Uterus (tissue), 3 donors: ENCODE measurements at regions not wholly inside any gene's neighbourhood (a gene's known extent, or its start where the extent isn't known, plus 50 kb on each side); places are given as distances from the start of the nearest gene placed in this dataset.

ENCODE experiments used
- DNase-seq, 2 donors: peaks; one replicate each; pipeline ENCODE4 v3.0.0-alpha.2; 2019 to 2020
- H3K27ac ChIP-seq, 2 donors: fragments of 200-600 bp; sonication (generic); 1 replicate in 1 of 2; 2 replicates in 1 of 2; pipeline ENCODE4 v1.5.1; 2016 to 2018
- H3K27me3 ChIP-seq, 2 donors: fragments of 200-600 bp; sonication (generic); one replicate each; pipeline ENCODE4 v1.5.1; 2018 to 2019; ENCODE audit warnings: control low read depth in 1 of 2
- H3K36me3 ChIP-seq, 2 donors: fragments of 200-600 bp; sonication (generic); one replicate each; pipeline ENCODE4 v1.5.1; 2019; ENCODE audit warnings: control low read depth in 1 of 2
- H3K4me1 ChIP-seq, 2 donors: fragments of 200-600 bp; sonication (generic); one replicate each; pipeline ENCODE4 v1.5.1; 2018 to 2019; ENCODE audit warnings: control low read depth in 1 of 2
- H3K4me3 ChIP-seq, 2 donors: fragments of 200-600 bp; sonication (generic); 1 replicate in 1 of 2; 2 replicates in 1 of 2; pipeline ENCODE4 v1.5.1; 2018 to 2019; ENCODE audit warnings: mild to moderate bottlenecking in 1 of 2
- H3K9me3 ChIP-seq, 2 donors: fragments of 200-600 bp; sonication (generic); one replicate each; pipeline ENCODE4 v1.5.1; 2019; ENCODE audit warnings: control low read depth in 1 of 2
- CTCF ChIP-seq, 4 experiments: fragments of 200-600 bp in 2 of 4; fragments of 450-650 bp in 2 of 4; sonication (generic) in 2 of 4; IDR thresholded peaks; one replicate each; pipeline ENCODE4 v1.5.1; 2016 to 2019; ENCODE audit warnings: antibody characterized with exemption in 4 of 4, mild to moderate bottlenecking in 2 of 4, moderate library complexity in 1 of 4
- POLR2A ChIP-seq, 2 donors: fragments of 450-650 bp; IDR thresholded peaks; one replicate each; pipeline ENCODE4 v1.6.1; 2016; ENCODE audit warnings: antibody characterized with exemption in 2 of 2, mild to moderate bottlenecking in 1 of 2, moderate library complexity in 1 of 2
- intact Hi-C: fragments of 100-400 bp; cut with DNase I; formaldehyde crosslinking; loops from one replicate; pipeline ENCODE4 v1.15.1; 2023; ENCODE audit warnings: low total_unique reads
- donor health status: DM: yes; HTN: yes; CAD: no.

DNA sequence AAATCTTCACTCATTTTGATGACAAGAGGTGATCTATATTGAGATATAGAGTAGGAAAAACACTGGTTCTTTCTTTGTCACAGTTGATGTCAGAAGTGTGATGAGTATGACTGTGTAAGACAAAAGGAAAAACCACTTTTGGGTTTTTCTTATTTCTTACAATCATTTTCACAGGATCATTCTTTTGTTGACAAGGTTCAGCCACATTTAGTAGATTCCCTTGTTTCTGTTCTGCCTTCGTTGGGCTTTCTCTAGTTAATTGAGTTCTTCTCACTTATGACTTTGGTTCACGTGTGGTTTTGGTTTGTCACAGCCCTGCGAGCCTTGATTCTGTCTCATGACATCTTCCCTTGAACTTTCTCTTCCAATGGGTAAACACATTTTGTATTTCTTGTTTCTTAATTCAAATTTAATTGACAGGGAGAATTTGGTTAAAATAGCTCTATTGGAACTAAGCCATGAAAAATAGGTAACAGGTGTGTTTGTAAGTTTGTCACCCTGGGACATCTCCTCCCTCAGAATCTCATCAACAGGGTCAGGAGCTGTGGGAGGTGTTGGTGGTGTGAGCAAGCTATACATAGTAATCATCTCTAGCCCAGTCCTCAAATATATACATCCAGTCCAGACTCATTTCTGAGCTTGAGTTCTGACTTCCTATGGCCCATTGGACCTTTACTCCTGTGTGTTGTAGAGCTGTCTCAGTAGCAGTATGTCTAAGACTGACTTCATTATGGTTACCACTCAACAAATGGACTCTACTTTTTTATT lies 255.3 kb downstream of the BMP4 start:
- H3K27me3 ChIP-seq, result no peaks in the 10 kb centered on the region
- no peak for TF ChIP-seq POLR2A (IDR thresholded peaks at IDR 0.05)
- no peak for TF ChIP-seq CTCF (IDR thresholded peaks at IDR 0.05)
- no peaks in the 10 kb centered on the region for H3K9me3 ChIP-seq
- intact Hi-C loops, result no loop called here
- H3K27ac ChIP-seq, result no peak overlapping the region
- H3K36me3 ChIP-seq, result no peaks in the 10 kb centered on the region
- no peak overlapping the region for H3K4me3 ChIP-seq
- no peak for DNase-seq
- H3K4me1 ChIP-seq, result no peaks in the 10 kb centered on the region

GRCh38 chr14:53696217-53696965 lies 260.2 kb downstream of the BMP4 start:
- intact Hi-C loops, result no loop called here
- H3K36me3 ChIP-seq, result no peaks in the 10 kb centered on the region
- H3K4me1 ChIP-seq, result no peaks in the 10 kb centered on the region
- H3K27me3 ChIP-seq, result no peaks in the 10 kb centered on the region
- no peak for TF ChIP-seq POLR2A (IDR thresholded peaks at IDR 0.05)
- TF ChIP-seq CTCF (IDR thresholded peaks at IDR 0.05), result no peak
- no peaks in the 10 kb centered on the region for H3K9me3 ChIP-seq
- no peak overlapping the region for H3K27ac ChIP-seq
- no peak overlapping the region for H3K4me3 ChIP-seq
- no peak for DNase-seq

DNA sequence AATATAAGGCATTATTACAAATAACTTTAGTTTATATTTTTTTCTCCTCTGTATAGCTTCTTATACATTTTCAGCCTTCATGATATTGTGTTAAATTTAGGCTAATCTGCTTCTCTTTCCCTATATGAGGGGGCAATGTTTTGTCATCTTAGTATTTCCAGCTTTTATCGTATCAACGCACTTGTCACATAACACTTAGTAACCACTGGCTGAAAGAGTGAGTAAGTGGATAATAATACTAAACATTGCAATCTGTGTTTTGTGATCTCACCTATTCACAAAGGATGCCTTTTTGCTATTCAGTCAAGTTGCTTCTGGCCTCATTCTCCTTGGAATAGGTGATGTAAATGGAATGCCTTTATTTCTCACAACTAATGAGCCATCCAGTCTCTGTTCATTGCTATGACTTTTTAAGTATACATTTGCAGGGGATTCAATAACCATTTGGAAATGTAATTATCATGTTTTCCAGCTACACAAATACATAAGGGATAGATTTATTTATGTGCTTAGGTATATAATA lies 260.9 kb downstream of the BMP4 start:
- H3K4me3 ChIP-seq, result no peak overlapping the region
- no peaks in the 10 kb centered on the region for H3K36me3 ChIP-seq
- intact Hi-C loops, result no loop called here
- H3K27me3 ChIP-seq, result no peaks in the 10 kb centered on the region
- TF ChIP-seq CTCF (IDR thresholded peaks at IDR 0.05), result no peak
- no peak for TF ChIP-seq POLR2A (IDR thresholded peaks at IDR 0.05)
- no peak for DNase-seq
- H3K4me1 ChIP-seq, result no peaks in the 10 kb centered on the region
- H3K27ac ChIP-seq, result no peak overlapping the region
- H3K9me3 ChIP-seq, result no peaks in the 10 kb centered on the region

- Histone ChIP-seq H3K4me1 (no peaks in the 10 kb centered on the region), H3K9me3 (no peaks in the 10 kb centered on the region), H3K4me3 (no peak overlapping the region), H3K36me3 (no peaks in the 10 kb centered on the region), H3K27ac (no peak overlapping the region), H3K27me3 (no peaks in the 10 kb centered on the region)
- DNase-seq, result no peak
- no peak for TF ChIP-seq POLR2A (IDR thresholded peaks at IDR 0.05)
- no peak for TF ChIP-seq CTCF (IDR thresholded peaks at IDR 0.05)
- intact Hi-C loops, result no loop called here
Measured at GRCh38 chr14:53692885-53693284, 263.7 kb downstream of the BMP4 start.

GRCh38 chr14:53692451-53692850 lies 264.2 kb downstream of the BMP4 start:
- DNase-seq, result no peak
- no peaks in the 10 kb centered on the region for H3K9me3 ChIP-seq
- H3K4me3 ChIP-seq, result no peak overlapping the region
- no peaks in the 10 kb centered on the region for H3K36me3 ChIP-seq
- no peaks in the 10 kb centered on the region for H3K27me3 ChIP-seq
- intact Hi-C loops, result no loop called here
- H3K27ac ChIP-seq, result no peak overlapping the region
- no peaks in the 10 kb centered on the region for H3K4me1 ChIP-seq
- TF ChIP-seq POLR2A (IDR thresholded peaks at IDR 0.05), result no peak
- TF ChIP-seq CTCF (IDR thresholded peaks at IDR 0.05), result no peak
